Choroid plexus epithelial cell (primary cell): ENCODE measurements at regions not wholly inside any gene's neighbourhood (a gene's known extent, or its start where the extent isn't known, plus 50 kb on each side); places are given as distances from the start of the nearest gene placed in this dataset.

Source experiments
- DNase-seq: peaks from one replicate; pipeline ENCODE4 v3.0.0-alpha.2; 2010; ENCODE audit warnings: low read depth
- H3K4me3 ChIP-seq: 2 replicates; pipeline ENCODE4 v1.5.1; 2011; ENCODE audit warnings: low read depth, mild to moderate bottlenecking, control low read depth, low read length, moderate library complexity
- TF ChIP-seq, protein P1 (sequence below): conservative IDR thresholded peaks from 2 replicates; pipeline ENCODE4 v1.5.1; 2011; ENCODE audit warnings: low read depth, mild to moderate bottlenecking, control low read depth, inconsistent platforms, low read length, moderate library complexity

DNA sequence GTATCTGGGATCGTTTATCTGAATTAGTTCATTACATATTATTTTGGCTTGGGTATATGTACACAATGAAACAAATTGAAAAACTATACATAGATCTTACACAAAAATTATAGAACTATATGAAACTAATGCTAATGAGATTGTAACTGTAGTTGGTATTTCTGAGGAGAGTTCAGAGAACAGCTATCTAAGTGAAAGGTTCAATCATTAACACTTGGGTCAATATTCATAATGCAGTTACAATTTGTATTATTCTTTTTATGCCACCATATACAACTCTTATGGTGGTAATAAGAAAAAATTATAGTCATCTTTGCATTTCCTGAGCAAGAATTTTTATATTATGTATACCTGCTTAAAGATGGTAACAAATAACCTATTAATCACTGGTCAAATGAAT is 461.0 kb downstream of the GRXCR1 start:
- TF ChIP-seq, protein P1, sequence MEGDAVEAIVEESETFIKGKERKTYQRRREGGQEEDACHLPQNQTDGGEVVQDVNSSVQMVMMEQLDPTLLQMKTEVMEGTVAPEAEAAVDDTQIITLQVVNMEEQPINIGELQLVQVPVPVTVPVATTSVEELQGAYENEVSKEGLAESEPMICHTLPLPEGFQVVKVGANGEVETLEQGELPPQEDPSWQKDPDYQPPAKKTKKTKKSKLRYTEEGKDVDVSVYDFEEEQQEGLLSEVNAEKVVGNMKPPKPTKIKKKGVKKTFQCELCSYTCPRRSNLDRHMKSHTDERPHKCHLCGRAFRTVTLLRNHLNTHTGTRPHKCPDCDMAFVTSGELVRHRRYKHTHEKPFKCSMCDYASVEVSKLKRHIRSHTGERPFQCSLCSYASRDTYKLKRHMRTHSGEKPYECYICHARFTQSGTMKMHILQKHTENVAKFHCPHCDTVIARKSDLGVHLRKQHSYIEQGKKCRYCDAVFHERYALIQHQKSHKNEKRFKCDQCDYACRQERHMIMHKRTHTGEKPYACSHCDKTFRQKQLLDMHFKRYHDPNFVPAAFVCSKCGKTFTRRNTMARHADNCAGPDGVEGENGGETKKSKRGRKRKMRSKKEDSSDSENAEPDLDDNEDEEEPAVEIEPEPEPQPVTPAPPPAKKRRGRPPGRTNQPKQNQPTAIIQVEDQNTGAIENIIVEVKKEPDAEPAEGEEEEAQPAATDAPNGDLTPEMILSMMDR: no peak
- H3K4me3 ChIP-seq: no peak overlapping the region
- no peak for DNase-seq

DNA sequence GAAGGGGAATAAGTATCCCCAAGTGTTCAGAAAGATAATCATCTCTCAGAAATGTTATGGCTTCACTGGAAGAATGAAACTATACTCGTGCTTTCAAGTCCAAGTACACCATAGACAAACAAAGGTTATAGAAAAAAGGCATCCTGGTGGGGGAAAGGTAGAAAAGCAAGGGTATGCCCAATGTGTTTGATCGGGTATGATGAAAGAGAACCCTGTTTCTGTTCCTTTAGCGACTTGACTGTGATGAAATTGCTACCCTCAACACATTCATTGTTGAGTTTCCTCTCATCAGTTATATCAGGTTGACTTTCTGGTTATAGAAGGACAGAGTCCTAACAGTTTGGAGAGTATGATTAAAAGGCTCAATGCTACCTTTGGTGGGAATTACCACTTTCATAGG is 464.3 kb downstream of the GRXCR1 start:
- no peak for DNase-seq
- TF ChIP-seq, protein P1: no peak
- no peak overlapping the region for H3K4me3 ChIP-seq

DNA sequence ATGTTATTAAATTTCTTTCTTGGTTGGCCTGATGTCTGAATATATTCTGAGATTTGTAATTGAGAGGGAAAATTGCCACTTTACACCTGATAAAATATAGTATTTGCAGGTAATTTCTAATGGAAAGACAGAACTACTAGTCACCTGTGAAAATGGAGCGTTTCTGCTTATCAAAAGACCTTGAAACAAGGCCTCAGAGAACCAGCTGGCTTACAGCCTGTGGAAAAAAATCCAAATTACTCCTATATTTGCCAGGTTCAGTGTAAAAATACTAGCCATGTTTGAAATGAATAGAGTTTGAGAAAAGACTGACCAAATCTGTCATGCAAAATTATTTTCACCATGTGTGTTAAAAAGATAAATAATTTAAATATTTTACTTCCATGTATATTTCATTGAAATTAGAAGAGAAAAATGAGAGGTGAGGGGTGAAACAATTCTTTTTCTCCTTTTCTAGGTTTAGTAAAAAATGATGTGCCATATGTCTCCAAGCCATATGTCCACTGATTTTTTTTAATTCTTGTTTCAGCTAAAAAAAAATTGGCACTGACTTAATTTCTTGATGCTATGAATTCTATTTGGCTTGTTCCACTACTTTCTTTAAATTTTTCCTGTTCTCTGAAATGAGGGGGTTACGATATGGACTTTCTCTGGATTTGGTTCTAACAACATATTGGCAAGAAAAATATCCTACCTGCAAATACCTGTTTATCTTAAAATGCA is 464.9 kb downstream of the GRXCR1 start:
- no peak for DNase-seq
- no peak overlapping the region for H3K4me3 ChIP-seq
- TF ChIP-seq, protein P1: no peak

DNA sequence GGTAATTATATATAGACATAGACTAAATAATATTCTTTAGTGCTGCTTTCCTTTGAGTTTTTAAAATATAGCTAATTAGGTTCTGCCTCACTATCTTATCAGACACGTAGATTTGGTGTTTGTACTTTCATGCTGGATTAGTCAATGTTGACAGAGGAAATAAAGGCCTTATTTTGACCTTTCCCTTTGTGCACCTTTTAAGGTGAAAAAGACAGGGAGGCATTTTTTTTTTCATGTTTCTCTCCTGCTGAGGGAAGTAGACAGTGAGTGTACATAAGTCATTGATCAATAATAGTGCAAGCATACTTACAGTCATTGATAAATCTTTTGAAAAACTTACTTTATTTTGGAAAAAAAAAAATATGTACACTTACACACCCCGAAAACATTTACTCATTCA is 467.8 kb downstream of the GRXCR1 start:
- DNase-seq: no peak
- TF ChIP-seq, protein P1: no peak
- H3K4me3 ChIP-seq: no peak overlapping the region

DNA sequence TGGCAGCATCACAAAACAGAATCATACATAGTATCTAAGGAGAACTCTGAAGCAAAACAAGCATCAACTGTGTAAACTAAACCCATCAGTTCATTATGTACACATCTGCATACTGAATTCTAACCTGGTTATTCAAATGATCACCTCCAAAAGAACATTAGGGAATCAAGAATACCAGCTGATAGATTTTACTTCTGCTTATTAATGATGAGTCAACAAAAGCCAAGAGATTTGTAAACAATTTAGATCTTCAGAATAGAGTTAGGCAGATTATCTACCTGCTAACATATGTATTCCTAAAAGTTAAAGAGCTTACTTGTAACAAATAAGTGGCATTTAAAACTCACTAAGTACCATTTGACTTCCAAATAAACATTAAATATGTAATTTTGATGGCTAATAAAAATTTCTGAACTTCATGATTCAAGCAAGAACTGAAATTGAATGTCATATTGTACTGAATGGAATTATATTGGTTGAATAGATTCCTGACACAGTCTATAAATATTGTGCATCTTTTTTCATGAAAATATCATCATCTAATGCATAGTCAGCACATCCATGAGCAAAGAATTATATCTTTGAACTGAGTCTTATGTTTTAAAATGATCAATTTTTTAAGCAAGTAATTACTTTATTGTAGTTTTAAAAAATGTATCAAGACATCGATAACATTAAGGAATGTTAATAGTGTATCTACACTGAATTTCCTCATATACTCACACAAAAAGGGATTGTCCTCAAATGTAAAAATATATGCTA is 470.5 kb downstream of the GRXCR1 start:
- no peak for DNase-seq
- H3K4me3 ChIP-seq: no peak overlapping the region
- TF ChIP-seq, protein P1: no peak

DNA sequence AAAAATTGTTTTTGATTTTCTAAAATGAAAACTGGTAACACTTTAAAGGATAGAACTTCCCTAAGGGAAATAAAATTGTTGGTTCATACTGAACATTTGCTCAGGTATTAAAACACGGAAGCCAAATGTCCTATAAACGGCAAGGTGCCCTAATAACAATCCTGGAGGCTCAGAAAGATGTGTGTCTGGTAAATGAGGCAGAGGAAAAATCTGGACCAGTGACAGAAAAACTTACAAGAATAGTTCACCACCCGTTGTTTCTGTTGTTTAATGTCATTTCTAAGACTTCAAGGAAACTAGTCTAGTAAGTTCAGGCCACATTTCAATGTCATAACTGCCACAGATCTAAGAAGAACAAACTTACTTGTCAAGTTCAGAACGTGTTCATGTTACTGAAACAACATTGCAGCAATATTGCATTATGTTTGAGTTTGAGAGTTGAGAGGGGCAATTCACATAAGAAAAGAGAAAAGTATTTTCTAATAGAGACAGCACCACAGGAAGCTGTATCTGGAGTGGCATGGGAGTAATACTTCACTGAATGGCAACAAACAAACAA is 476.6 kb downstream of the GRXCR1 start:
- TF ChIP-seq, protein P1: no peak

More for the DNA sequence above, 476.6 kb downstream of the GRXCR1 start:
- DNase-seq: peak; percentile 30
- H3K4me3 ChIP-seq: no peak overlapping the region
